ENCODE measurements at regions not wholly inside any gene's neighbourhood (a gene's known extent, or its start where the extent isn't known, plus 50 kb on each side); places are given as distances from the start of the nearest gene placed in this dataset.

- Histone ChIP-seq H2AFZ (ENCODE audit: low read depth, low read length) (no peak overlapping the region), H3K9me2 (ENCODE audit: insufficient read depth, low read length) (no peaks in the 10 kb centered on the region), H3K79me2 (replicated peaks; ENCODE audit: insufficient read depth, low read length) (no peaks in the 10 kb centered on the region), H3K4me3 (ENCODE audit: low read length) (no peak overlapping the region), H3K9me3 (ENCODE audit: low read length) (no peaks in the 10 kb centered on the region), H4K20me1 (ENCODE audit: insufficient read depth) (no peaks in the 10 kb centered on the region), H3K4me2 (ENCODE audit: low read length) (no peak overlapping the region), H3K27me3 (ENCODE audit: insufficient read depth, low read depth, low read length) (no peaks in the 10 kb centered on the region), H3F3A (ENCODE audit: insufficient read depth, low read length, poor library complexity, severe bottlenecking) (no peaks in the 10 kb centered on the region), H3K9ac (ENCODE audit: low read length) (no peak overlapping the region), H3K36me3 (ENCODE audit: insufficient read depth, low read length) (no peaks in the 10 kb centered on the region), H3K27ac (ENCODE audit: low read length) (no peak overlapping the region)
- TF ChIP-seq RAD21 (conservative IDR thresholded peaks at IDR 0.05) (no peak), REST (IDR thresholded peaks at IDR 0.05; ENCODE audit: borderline replicate concordance) (no peak), TAF1 (IDR thresholded peaks at IDR 0.05; ENCODE audit: low read depth) (no peak), EZH2 (IDR thresholded peaks at IDR 0.05; ENCODE audit: borderline replicate concordance, insufficient read depth, low read length, poor library complexity, severe bottlenecking) (no peak), MXI1 (conservative IDR thresholded peaks at IDR 0.05; ENCODE audit: poor library complexity, severe bottlenecking) (no peak), SMC3 (conservative IDR thresholded peaks at IDR 0.05; ENCODE audit: poor library complexity) (no peak), EP300 (conservative IDR thresholded peaks at IDR 0.05; ENCODE audit: poor library complexity, severe bottlenecking) (no peak), CTCF (IDR thresholded peaks at IDR 0.05; ENCODE audit: poor library complexity, severe bottlenecking) (no peak), POLR2AphosphoS5 (IDR thresholded peaks at IDR 0.05) (no peak)
Observed at GRCh38 chr4:112857461-112857860, 192.0 kb upstream of the ANK2 start.

- H3K9me2 ChIP-seq (ENCODE audit: insufficient read depth, low read length): no peaks in the 10 kb centered on the region
Observed at GRCh38 chr4:112858751-112859150, 190.7 kb upstream of the ANK2 start.

More at GRCh38 chr4:112858751-112859150, 190.7 kb upstream of the ANK2 start:
- TF ChIP-seq POLR2AphosphoS5 (IDR thresholded peaks at IDR 0.05): no peak
- H2AFZ ChIP-seq (ENCODE audit: low read depth, low read length): no peak overlapping the region
- no peak overlapping the region for H3K4me2 ChIP-seq (ENCODE audit: low read length)
- H3K36me3 ChIP-seq (ENCODE audit: insufficient read depth, low read length): no peaks in the 10 kb centered on the region
- H3K27ac ChIP-seq (ENCODE audit: low read length): no peak overlapping the region
- no peaks in the 10 kb centered on the region for H3K79me2 ChIP-seq (replicated peaks; ENCODE audit: insufficient read depth, low read length)
- no peaks in the 10 kb centered on the region for H3K27me3 ChIP-seq (ENCODE audit: insufficient read depth, low read depth, low read length)
- no peak overlapping the region for H3K4me3 ChIP-seq (ENCODE audit: low read length)
- no peaks in the 10 kb centered on the region for H4K20me1 ChIP-seq (ENCODE audit: insufficient read depth)
- no peak overlapping the region for H3K9ac ChIP-seq (ENCODE audit: low read length)
- H3K9me3 ChIP-seq (ENCODE audit: low read length): no peaks in the 10 kb centered on the region
- no peaks in the 10 kb centered on the region for H3F3A ChIP-seq (ENCODE audit: insufficient read depth, low read length, poor library complexity, severe bottlenecking)

Measured in neural cell (in vitro differentiated cells).